Adipocyte (in vitro differentiated cells): ENCODE measurements at regions not wholly inside any gene's neighbourhood (a gene's known extent, or its start where the extent isn't known, plus 50 kb on each side); places are given as distances from the start of the nearest gene placed in this dataset.
"Not testable (repeated sequence)": the region's sequence is repeated elsewhere in the genome, so short reads cannot be mapped to it uniquely, and the experiment has no call there.

Experiments
- DNase-seq: peaks from one replicate; pipeline ENCODE4 v3.0.0-alpha.2; 2015; ENCODE audit warnings: low read depth
- H3K27me3 ChIP-seq: replicated peaks from 2 replicates; pipeline ENCODE4 v1.7.0; 2013; ENCODE audit warnings: mild to moderate bottlenecking, low read length, moderate library complexity; ENCODE audit not compliant: control insufficient read depth, insufficient read depth
- H3K36me3 ChIP-seq: 2 replicates; pipeline ENCODE4 v1.7.0; 2013; ENCODE audit warnings: low read length, mild to moderate bottlenecking, moderate library complexity; ENCODE audit not compliant: control insufficient read depth, insufficient read depth, severe bottlenecking
- H3K4me1 ChIP-seq: 2 replicates; pipeline ENCODE4 v1.7.0; 2013; ENCODE audit warnings: mild to moderate bottlenecking, low read length, moderate library complexity; ENCODE audit not compliant: control insufficient read depth, insufficient read depth
- H3K4me3 ChIP-seq: 2 replicates; pipeline ENCODE4 v1.7.0; 2013; ENCODE audit warnings: mild to moderate bottlenecking, low read length, moderate library complexity
- H3K9ac ChIP-seq: 2 replicates; pipeline ENCODE4 v1.7.0; 2013; ENCODE audit warnings: mild to moderate bottlenecking, low read length, moderate library complexity
- H3K9me3 ChIP-seq: 2 replicates; pipeline ENCODE4 v1.7.0; 2013; ENCODE audit warnings: mild to moderate bottlenecking, low read length, moderate library complexity; ENCODE audit not compliant: control insufficient read depth

GRCh38 chr20:22691369-22692118 is 107.2 kb upstream of the FOXA2 start:
- DNase-seq, result peak; percentile 91
- Histone ChIP-seq H3K36me3 (no peaks in the 10 kb centered on the region), H3K27me3 (peaks cover 6% of the 10 kb centered on the region), H3K9me3 (no peaks in the 10 kb centered on the region), H3K9ac (peak overlapping the region; percentile 38), H3K4me3 (no peak overlapping the region), H3K4me1 (peaks cover 4% of the 10 kb centered on the region)

GRCh38 chr20:22692119-22692475 is 107.7 kb upstream of the FOXA2 start:
- Histone ChIP-seq H3K27me3 (peaks cover 7% of the 10 kb centered on the region), H3K36me3 (no peaks in the 10 kb centered on the region), H3K4me1 (peaks cover 4% of the 10 kb centered on the region), H3K4me3 (no peak overlapping the region), H3K9me3 (no peaks in the 10 kb centered on the region), H3K9ac (peak overlapping the region; percentile 38)
- DNase-seq, result no peak

- not testable (repeated sequence) for H3K9ac ChIP-seq, H3K4me1 ChIP-seq, H3K4me3 ChIP-seq, DNase-seq, H3K36me3 ChIP-seq, H3K9me3 ChIP-seq
- H3K27me3 ChIP-seq, result peaks cover 12% of the 10 kb centered on the region
Measured at GRCh38 chr20:22692620-22693019, 108.2 kb upstream of the FOXA2 start.

GRCh38 chr20:22696759-22697158 is 112.4 kb upstream of the FOXA2 start:
- Histone ChIP-seq H3K4me1 (peaks cover 18% of the 10 kb centered on the region), H3K4me3 (no peak overlapping the region), H3K9ac (no peak overlapping the region), H3K27me3 (peaks cover 10% of the 10 kb centered on the region), H3K9me3 (peaks cover 3% of the 10 kb centered on the region), H3K36me3 (no peaks in the 10 kb centered on the region)
- DNase-seq, result no peak

GRCh38 chr20:22698259-22698842 is 114.0 kb upstream of the FOXA2 start:
- Histone ChIP-seq H3K36me3 (no peaks in the 10 kb centered on the region), H3K27me3 (peaks cover 10% of the 10 kb centered on the region), H3K9ac (no peak overlapping the region), H3K4me3 (no peak overlapping the region), H3K9me3 (peaks cover 5% of the 10 kb centered on the region), H3K4me1 (peaks cover 18% of the 10 kb centered on the region)
- DNase-seq, result no peak

- Histone ChIP-seq H3K9me3 (peaks cover 7% of the 10 kb centered on the region), H3K9ac (no peak overlapping the region), H3K4me3 (no peak overlapping the region), H3K27me3 (peaks cover 10% of the 10 kb centered on the region), H3K36me3 (no peaks in the 10 kb centered on the region), H3K4me1 (peaks cover 18% of the 10 kb centered on the region)
- no peak for DNase-seq
Measured at GRCh38 chr20:22699396-22699795, 115.0 kb upstream of the FOXA2 start.

- peak; percentile 86 for DNase-seq
- Histone ChIP-seq H3K9ac (no peak overlapping the region), H3K9me3 (peaks cover 15% of the 10 kb centered on the region), H3K27me3 (peaks cover 10% of the 10 kb centered on the region), H3K4me1 (peaks cover 14% of the 10 kb centered on the region), H3K4me3 (no peak overlapping the region), H3K36me3 (no peaks in the 10 kb centered on the region)
Measured at GRCh38 chr20:22700367-22700766, 116.0 kb upstream of the FOXA2 start.

GRCh38 chr20:22701679-22702308 is 117.4 kb upstream of the FOXA2 start:
- H3K36me3 ChIP-seq, result no peaks in the 10 kb centered on the region
- no peak overlapping the region for H3K9ac ChIP-seq
- peaks cover 10% of the 10 kb centered on the region for H3K27me3 ChIP-seq
- H3K4me3 ChIP-seq, result no peak overlapping the region
- peaks cover 18% of the 10 kb centered on the region for H3K9me3 ChIP-seq
- H3K4me1 ChIP-seq, result peaks cover 14% of the 10 kb centered on the region
- no peak for DNase-seq

GRCh38 chr20:22703843-22704242 is 119.5 kb upstream of the FOXA2 start:
- Histone ChIP-seq H3K36me3 (no peaks in the 10 kb centered on the region), H3K9me3 (peaks cover 18% of the 10 kb centered on the region), H3K27me3 (no peaks in the 10 kb centered on the region), H3K4me3 (no peak overlapping the region), H3K4me1 (peaks cover 14% of the 10 kb centered on the region), H3K9ac (no peak overlapping the region)
- no peak for DNase-seq

- Histone ChIP-seq H3K4me1 (peaks cover 6% of the 10 kb centered on the region), H3K4me3 (no peak overlapping the region), H3K9me3 (peaks cover 12% of the 10 kb centered on the region), H3K27me3 (no peaks in the 10 kb centered on the region), H3K36me3 (no peaks in the 10 kb centered on the region), H3K9ac (no peak overlapping the region)
- no peak for DNase-seq
Measured at GRCh38 chr20:22711971-22712755, 127.8 kb upstream of the FOXA2 start.

GRCh38 chr20:22716821-22717351 is 132.5 kb upstream of the FOXA2 start:
- Histone ChIP-seq H3K9me3 (peaks cover 12% of the 10 kb centered on the region), H3K36me3 (no peaks in the 10 kb centered on the region), H3K4me3 (peak overlapping the region; percentile 21), H3K4me1 (peaks cover 12% of the 10 kb centered on the region), H3K27me3 (no peaks in the 10 kb centered on the region), H3K9ac (no peak overlapping the region)
- DNase-seq, result peak; percentile 72
